Loucy (cell line): ENCODE measurements at regions not wholly inside any gene's neighbourhood (a gene's known extent, or its start where the extent isn't known, plus 50 kb on each side); places are given as distances from the start of the nearest gene placed in this dataset.

Experiments
- CTCF ChIP-seq: fragments of 200-600 bp; sonication (generic); conservative IDR thresholded peaks from 2 replicates; pipeline ENCODE4 v1.5.1; 2014; ENCODE audit warnings: mild to moderate bottlenecking, antibody characterized with exemption, low read length
- EZH2phosphoT487 ChIP-seq: fragments of 200-600 bp; IDR thresholded peaks from 2 replicates; pipeline ENCODE4 v1.6.1; 2018; ENCODE audit warnings: antibody characterized with exemption, mild to moderate bottlenecking, moderate library complexity, borderline replicate concordance

- no peak for TF ChIP-seq CTCF
- no peak for TF ChIP-seq EZH2phosphoT487
Measured at GRCh38 chr3:90121326-90121725, 1013.9 kb downstream of the EPHA3 start.
